GM10248 (cell line): ENCODE measurements at regions not wholly inside any gene's neighbourhood (a gene's known extent, or its start where the extent isn't known, plus 50 kb on each side); places are given as distances from the start of the nearest gene placed in this dataset.
A peak's percentile ranks its signal among the peaks of the same experiment; 100 is the strongest.
"Not testable (repeated sequence)": the region's sequence is repeated elsewhere in the genome, so short reads cannot be mapped to it uniquely, and the experiment has no call there.

Source experiments
- CTCF ChIA-PET: fragments of 300-600 bp; sonication (Branson Sonifier 250); formaldehyde crosslinking; extraction: SDS; loops from one replicate; lab custom pipeline; 2021; ENCODE audit warnings: antibody characterized with exemption; lab: Yijun Ruan, JAX
- POLR2A ChIA-PET: fragments of 350-650 bp; sonication (Branson Sonifier 250); formaldehyde crosslinking; extraction: SDS; loops from one replicate; lab custom pipeline; 2020; ENCODE audit warnings: antibody characterized with exemption; lab: Yijun Ruan, JAX
- DNase-seq: peaks from one replicate; pipeline ENCODE4 v3.0.0; 2012; ENCODE audit errors: extremely low spot score
- TF ChIP-seq, protein P1 (sequence below): IDR thresholded peaks from 2 replicates; pipeline ENCODE4 v1.5.1; 2012; ENCODE audit warnings: mild to moderate bottlenecking, low read depth; ENCODE audit errors: extremely low read depth, missing control alignments, control extremely low read depth

DNA sequence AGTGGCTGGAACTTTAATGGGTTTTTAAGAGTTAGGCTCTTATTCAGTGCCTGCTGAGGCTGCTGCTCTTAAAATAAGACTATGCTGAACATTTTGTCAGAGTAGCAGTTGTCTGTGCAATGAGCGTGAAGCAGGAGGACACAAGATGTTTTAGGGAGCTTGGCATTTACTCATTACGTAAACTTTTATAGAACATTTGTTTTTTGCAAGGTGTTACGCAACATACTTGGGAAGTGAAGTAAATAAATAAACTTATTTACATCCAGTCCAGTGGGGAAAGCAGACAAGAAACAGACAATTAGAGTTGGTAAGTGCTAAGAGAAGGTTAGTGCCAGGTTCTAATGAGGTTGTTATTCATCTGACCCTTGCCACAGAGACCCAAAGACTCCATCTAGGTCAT, 226.0 kb downstream of the HINT1 start:
- ChIA-PET CTCF (interaction anchor here (1.0 kb wide), 1 partner anchor 18 kb away, joined by 3 read pairs; no protein-coding TSS in a partner anchor), POLR2A (no interaction called here)
- no peak for DNase-seq
- TF ChIP-seq, protein P1, sequence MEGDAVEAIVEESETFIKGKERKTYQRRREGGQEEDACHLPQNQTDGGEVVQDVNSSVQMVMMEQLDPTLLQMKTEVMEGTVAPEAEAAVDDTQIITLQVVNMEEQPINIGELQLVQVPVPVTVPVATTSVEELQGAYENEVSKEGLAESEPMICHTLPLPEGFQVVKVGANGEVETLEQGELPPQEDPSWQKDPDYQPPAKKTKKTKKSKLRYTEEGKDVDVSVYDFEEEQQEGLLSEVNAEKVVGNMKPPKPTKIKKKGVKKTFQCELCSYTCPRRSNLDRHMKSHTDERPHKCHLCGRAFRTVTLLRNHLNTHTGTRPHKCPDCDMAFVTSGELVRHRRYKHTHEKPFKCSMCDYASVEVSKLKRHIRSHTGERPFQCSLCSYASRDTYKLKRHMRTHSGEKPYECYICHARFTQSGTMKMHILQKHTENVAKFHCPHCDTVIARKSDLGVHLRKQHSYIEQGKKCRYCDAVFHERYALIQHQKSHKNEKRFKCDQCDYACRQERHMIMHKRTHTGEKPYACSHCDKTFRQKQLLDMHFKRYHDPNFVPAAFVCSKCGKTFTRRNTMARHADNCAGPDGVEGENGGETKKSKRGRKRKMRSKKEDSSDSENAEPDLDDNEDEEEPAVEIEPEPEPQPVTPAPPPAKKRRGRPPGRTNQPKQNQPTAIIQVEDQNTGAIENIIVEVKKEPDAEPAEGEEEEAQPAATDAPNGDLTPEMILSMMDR: no peak

DNA sequence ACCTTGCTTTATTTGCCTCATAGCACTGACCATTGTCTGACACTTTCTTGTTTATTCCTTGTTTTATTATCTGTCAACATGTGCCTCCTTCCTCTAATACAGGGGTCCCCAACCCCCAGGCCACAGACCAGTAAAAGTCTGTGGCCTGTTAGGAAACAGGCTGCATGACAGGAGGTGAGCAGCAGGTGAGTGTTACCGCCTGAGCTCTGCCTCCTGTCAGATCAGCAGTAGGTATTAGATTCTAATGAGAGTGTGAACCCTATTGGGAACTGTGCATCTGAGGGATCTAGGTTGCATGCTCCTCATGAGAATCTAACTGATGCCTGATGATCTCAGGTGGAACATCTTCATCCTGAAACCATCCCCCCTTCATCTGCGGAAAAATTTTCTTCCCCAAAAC, 228.0 kb downstream of the HINT1 start:
- TF ChIP-seq, protein P1: no peak
- ChIA-PET POLR2A (no interaction called here), CTCF (no interaction called here)
- no peak for DNase-seq

DNA sequence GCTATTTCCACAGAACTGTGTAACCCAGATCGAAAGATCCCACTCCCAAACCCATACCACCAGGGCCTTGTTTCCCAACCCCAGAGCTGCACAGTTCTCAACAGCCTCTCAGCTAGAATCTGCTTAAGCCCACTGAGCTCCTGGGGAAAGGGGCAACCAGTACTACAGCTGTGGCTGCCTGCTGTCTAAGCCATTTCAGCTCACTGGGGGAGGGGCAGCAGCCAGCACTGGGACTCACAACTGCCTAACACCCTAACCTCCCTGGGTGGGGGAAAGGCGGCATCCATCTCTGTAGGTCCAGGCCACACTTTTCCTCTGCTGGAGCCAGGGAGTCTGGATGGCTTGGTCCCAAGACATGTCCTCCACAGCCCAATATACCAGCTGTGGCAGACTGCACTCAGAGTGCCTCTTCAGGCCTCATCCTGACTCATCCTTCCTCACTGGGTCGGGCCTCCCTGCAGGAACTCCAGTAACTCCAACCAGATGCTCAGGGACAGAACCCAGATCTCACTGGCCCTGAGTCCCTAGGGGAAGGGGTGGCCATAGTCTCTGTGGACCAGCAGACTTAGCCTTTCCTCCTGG, 241.4 kb downstream of the HINT1 start:
- DNase-seq: no peak
- POLR2A ChIA-PET: no interaction called here
- TF ChIP-seq, protein P1: no peak
- CTCF ChIA-PET: interaction anchor here (2.0 kb wide), 1 partner anchor 10 kb away, joined by 6 read pairs; no protein-coding TSS in a partner anchor

DNA sequence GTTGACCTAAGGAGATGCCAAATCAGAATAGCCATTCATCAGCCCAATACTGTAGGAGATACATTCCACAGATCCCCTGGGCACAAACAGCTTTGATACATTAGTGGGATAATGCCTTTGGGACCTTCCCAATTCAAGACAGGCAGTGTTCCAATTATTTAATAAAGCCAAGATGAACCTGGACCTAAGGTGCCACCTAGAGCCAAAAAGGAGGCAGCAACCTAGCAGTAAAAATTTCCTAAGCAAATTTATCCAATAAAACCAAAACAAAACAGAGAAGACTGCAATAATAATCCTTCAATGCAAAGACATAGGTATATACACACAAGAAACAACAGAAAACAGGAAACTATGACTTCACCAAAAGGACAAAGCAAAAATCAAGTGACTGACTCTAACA, 253.0 kb downstream of the HINT1 start:
- TF ChIP-seq, protein P1: peak; percentile 4
- DNase-seq: no peak
- CTCF ChIA-PET: no interaction called here
- POLR2A ChIA-PET: no interaction called here

DNA sequence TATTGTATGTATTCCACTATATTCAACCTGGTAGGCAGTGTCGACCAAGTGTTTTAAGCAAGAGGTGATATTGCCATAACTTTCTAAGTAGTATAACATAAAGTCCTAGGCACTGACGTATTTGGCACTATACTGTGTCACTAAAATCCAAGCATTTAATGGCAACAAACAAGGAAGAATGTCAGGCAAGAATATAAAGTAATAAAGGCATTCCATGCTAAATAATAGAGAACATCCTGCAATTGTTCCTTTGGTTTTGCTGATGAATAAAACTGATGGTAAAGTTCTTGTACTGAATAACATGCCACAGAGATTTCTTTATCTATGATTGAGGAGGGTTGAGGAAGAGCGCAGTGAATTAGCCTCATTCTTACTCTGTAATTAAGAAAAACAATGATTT, 256.9 kb downstream of the HINT1 start:
- CTCF ChIA-PET: no interaction called here
- POLR2A ChIA-PET: no interaction called here
- TF ChIP-seq, protein P1: no peak
- DNase-seq: no peak

DNA sequence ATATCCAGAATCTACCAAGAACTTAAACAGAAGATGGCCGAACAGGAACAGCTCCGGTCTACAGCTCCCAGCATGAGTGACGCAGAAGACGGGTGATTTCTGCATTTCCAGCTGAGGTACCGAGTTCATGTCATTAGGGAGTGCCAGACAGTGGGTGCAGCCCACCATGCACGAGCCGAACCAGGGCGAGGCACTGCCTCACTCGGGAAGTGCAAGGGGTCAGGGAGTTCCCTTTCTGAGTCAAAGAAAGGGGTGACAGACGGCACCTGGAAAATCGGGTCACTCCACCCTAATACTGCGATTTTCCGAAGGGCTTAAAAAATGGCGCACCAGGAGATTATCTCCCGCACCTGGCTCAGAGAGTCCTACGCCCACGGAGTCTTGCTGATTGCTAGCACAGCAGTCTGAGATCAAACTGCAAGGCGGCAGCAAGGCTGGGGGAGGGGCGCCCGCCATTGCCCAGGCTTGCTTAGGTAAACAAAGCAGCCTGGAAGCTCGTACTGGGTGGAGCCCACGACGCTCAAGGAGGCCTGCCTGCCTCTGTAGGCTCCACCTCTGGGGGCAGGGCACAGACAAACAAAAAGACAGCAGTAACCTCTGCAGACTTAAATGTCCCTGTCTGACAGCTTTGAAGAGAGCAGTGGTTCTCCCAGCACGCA, 267.4 kb downstream of the HINT1 start:
- CTCF ChIA-PET, DNase-seq, POLR2A ChIA-PET: not testable (repeated sequence)

DNA sequence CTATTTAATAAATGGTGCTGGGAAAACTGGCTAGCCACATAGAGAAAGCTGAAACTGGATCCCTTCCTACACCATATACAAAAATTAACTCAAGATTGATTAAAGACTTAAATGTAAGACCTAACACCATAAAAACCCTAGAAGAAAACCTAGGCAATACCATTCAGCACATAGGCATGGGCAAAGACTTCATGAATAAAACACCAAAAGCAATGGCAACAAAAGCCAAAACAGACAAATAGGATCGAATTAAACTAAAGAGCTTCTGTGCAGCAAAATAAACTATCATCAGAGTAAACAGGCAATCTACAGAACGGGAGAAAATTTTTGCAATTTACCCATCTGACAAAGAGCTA, 267.9 kb downstream of the HINT1 start:
- CTCF ChIA-PET, DNase-seq, POLR2A ChIA-PET: not testable (repeated sequence)
